HG03378 (cell line): ENCODE measurements at regions not wholly inside any gene's neighbourhood (a gene's known extent, or its start where the extent isn't known, plus 50 kb on each side); places are given as distances from the start of the nearest gene placed in this dataset.

Experiments
- ATAC-seq: cut with Tn5 transposase; IDR thresholded peaks from one replicate; pipeline ENCODE4 v1.9.1; 2021; ENCODE audit warnings: mild to moderate bottlenecking, moderate library complexity; ENCODE audit not compliant: unreplicated experiment

DNA sequence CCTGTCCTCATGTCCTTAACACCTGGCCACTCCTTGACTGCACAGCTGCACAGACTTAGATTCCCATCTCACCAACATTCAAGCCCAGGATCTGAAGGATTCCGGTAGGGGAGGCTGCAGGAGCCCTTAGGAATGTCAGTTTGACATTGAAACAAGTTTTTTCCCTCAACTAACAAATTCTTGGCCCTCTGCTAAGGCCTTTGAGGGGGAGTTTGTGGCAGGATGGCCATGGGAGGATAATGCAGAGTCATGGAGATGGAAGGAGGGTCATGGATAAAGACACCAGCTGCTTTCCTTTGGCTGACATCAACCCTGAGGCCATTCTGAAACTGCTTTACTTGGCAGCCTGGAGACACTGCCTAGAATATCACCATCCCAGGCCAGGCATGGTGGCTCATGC is 63.4 kb upstream of the PPP2R5A start:
- ATAC-seq, result no peak

DNA sequence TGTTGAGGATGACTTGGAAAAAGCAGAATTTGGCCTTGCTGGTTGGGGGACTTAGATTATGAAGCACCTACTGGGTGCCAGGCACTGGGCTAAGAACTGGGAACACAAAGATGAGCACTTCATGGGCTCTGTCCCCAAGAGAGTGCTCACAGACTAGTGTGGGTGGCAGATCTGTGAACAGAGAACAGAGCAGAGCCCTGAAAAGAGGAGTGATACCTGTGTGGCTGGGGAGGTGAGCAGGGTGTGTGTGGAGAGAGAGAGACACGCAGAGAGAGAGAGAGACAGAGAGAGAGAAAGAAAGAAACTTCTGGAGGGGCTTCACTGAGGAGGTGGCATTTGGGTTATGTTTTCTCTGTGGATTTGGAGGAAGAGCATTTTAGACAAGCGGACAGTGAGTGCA is 61.1 kb upstream of the PPP2R5A start:
- ATAC-seq, result no peak

DNA sequence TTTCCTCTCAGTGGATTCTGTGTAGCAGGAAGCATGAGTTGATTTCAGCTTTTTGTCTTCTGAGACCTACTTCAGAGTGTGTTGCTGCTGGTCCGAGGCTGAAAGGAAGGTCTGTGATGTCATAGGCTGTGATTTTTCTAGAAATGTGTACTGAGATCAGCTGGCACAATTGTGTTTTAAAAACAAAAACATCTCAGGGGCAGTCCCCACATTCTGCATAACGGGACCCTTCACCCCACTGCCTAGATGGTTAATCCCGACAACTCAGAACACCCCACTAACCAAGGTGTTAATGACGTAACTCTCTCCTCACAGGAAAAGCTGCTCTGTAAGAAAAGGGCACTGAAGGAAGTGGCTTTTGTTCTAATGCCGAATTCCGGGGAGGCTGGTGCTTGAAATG is 59.8 kb upstream of the PPP2R5A start:
- no peak for ATAC-seq

DNA sequence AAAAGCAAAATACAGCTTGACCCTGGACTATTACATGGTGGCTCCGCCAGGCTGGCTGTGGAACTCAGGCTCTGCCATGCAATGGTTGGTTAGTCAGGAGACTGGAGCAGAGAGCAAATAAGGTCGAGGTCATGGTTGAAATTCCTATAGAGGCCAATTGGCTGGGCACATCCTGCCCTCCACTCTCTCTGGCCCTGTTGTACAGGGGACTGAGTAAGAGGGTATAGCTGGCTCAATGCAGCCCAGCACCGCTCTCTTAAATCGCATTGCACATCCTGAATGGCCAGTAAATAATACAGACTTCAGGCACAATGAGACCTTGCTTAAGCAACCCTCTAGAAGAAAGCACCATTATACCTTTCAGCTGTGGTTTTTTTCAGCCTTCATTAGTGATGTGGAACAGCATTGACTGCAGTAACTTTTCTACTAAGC is 59.3 kb upstream of the PPP2R5A start:
- ATAC-seq, result no peak

DNA sequence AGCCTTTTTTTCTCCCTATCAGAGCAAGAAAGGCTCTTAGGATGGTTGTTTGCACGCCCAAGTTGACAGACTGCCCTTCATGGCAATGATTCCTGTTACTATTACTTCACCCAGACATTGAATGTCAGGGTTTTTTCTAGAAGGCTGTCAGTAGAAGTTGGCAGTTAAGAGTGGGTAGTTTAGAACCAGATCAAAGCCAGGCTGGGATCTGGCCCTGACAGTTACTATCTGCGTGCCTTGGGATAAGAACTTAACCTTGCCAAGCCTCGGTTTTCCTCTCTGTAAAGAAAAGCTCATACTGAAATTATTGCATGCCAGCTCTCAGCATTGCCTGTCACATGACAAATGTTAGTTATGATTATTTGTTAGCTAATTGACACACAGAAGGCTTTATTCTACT is 58.7 kb upstream of the PPP2R5A start:
- no peak for ATAC-seq

DNA sequence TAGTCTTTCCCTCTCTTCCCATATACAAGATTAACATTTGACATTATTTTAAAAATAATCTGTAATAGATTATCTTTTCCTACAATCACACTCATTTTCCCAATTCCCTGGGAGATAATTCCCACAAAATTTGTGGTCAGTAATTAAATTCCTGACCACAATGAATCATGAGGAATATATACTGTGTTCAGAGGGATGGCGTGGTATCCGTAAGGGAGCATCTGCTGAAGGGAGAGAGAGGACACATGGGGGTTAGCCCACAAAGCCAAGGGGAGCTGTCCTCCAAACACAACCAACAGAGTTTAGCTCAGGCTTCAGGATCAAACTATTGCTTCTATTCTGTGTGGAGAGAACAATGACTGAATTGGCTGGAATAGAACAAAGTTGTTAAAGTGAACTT is 57.1 kb upstream of the PPP2R5A start:
- ATAC-seq, result no peak

DNA sequence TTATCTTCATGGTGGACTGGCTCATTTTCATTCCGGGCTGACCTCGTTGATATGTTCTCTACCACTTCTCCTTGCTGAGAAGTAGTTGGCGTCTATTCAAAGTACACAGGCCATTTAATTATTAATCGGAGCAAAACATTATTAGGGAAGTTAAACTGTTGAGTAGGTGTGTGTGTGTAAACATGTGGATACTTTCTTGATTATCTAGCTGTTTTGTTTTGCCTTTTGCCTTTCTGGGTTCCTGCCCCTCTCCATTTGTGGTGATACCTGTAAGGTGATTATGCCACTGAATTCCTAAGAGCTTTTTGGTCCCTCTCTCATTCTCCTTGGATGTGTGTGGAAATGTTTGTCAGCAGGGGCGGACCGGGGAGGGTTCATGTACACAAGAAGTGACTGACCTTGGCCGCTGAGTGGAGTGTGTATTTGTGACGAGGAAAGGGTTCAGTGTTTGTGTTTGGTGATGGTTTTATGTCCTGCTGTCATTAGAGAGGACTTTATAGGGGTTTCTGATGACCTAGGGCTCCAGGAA is 56.6 kb upstream of the PPP2R5A start:
- no peak for ATAC-seq

DNA sequence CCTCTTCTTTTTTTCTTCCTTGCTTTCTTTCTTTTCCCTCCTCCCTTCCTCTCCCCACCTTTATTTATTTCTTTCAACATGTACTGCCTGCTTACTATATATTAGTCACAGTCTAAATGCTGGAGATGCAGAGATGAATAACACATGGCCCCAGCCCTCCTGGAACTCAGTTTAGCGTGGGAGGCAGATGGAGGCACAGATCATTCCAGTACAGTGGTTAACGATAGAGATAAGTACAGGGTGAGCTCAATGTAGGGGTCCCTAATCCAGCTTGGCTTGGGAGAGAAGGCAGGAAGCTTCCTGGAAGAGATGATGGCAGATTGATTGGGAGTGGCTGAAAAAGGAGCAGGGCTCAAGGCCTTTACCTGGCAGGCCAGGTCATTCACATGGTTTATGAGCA is 55.6 kb upstream of the PPP2R5A start:
- ATAC-seq, result no peak

DNA sequence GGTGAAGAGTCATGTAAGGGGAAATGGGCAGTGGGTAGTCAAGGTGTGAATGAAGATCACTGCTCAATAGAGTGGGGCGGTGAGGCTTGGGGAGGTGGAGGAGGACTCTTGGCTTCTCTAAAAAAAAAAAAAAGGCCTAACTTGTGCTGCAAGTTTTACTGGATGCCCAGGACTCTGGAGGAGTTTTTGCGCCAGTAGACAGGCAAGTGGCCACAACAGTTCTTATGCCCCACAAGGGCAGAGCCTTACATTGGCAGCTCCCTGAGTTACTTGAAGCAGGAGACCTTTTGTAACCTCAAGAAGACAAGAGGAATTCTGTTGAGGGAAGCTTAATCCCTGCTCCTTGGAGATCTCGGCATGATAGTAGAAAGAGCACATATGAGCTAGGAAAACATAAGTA is 54.9 kb upstream of the PPP2R5A start:
- no peak for ATAC-seq

DNA sequence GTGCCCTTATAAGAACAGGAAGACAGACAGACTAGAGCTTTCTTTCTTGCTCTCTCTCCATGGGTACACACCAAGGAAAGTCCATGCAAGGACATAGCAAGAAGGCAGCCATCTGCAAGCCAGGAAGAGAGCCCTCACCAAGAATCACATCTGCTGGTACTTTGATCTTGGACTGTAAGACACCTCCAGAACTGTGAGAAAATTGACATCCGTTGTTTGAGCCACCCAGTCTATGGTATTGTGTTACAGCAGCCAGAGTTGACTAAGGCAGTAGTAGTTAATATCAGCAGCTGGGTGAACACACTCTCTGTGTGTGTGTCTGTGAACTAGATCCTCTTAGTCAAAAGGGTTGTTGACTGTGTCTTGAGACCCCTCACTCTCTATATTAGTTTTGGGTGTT is 53.8 kb upstream of the PPP2R5A start:
- no peak for ATAC-seq

DNA sequence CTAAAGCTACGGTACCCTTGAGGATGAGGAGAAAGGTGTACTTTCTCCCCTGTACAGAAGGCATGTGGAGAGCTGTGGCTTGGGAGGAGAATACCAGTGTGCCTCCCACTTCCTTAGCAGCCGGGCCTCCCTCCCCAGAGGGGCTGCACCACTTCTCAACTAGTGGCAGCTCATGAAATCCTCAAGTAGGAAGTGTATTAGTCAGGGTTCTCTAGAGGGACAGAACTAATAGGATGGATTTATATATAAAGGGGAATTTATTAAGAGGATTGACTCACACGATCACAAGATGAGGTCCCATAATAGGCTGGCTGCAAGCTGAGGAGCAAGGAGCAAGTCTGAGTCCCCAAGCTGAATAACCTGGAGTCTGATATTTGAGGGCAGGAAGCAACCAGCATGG is 53.1 kb upstream of the PPP2R5A start:
- no peak for ATAC-seq

DNA sequence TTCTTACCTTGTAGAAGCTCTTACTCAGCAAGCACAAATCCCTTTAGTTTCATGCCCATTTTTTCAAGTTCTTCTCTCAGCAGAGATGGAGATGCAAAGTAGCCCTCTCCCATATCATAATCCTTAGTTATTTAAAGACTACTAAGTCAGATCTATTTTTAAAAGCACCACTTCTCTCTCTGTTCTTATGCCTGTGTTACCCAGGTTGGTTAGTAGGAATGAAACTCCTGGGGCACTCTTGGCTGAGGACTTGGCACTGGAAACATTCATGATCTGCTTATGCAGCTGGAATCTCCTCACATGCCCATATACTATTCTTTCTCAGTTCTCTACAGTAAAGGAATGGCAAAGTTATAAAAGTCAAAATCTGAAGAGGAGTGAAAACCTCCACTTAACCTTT is 51.9 kb upstream of the PPP2R5A start:
- no peak for ATAC-seq

DNA sequence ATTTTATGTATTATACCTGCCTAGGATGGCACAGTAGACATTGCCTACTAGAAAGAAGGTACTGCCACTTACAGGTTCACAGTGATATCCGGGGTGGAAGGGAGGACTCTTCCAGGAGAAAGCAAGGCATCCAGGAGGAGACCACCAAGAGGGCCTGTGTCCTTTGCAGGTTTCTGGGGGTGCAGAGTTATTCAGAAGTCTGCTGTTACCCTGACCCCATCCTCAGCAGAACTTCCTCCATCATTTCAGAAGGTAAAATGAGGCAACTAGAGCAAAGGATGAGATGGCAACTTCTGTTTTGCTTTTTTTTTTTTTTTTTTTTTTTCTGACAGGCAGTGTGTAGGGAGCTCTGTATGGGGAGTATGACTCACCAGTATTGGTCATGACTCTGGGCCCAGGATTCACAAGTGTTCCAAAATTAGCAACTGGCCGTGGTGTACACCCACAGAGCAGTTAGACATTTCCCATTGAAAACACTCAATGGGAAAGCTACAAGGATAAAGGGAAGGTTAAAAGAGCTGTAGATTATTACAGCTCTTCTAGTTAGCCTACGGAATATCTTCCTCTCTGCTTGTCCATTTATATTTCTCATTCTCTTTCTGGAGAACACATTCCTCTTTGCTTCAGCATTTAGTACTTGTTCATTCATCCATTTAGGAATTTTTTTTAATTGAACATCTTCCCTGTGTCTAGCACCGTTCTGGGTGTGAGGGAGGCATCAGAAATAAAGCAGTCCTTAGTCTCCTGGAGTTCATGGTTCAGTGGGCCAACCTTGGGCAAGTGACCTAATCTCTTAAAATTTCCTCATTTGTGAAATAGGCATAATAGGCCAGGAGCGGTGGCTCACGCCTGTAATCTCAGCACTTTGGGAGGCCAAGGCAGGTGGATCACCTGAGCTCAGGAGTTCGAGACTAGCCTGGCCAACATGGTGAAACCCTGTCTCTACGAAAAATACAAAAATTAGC is 50.5 kb upstream of the PPP2R5A start:
- ATAC-seq, result peak; percentile 69
